ENCODE measurements at regions not wholly inside any gene's neighbourhood (a gene's known extent, or its start where the extent isn't known, plus 50 kb on each side); places are given as distances from the start of the nearest gene placed in this dataset.

- DNase-seq (ENCODE audit: low spot score): no peak
Measured at GRCh38 chr5:132130918-132131715, 57.5 kb downstream of the CSF2 start.

DNA sequence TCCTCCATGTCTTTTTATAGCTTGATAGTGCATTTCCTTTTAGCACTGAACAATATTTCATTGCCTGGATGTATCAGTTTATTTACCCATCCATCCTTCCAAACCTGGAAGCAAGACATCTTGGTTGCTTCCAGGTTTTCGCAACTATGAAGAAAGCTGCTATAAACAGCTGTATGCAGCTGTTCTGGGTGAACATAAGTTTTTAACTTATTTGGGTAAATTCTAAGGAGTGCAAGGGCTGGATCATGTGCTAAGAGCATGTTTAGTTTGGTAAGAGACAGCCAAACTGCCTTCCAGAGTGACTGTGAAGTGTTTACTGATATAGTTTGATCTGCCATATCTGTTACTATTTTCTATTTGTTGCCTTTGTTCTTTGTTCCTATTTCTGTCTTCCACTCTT, 58.5 kb downstream of the CSF2 start:
- no peak for DNase-seq (ENCODE audit: low spot score)

GRCh38 chr5:132134384-132134783, 60.8 kb downstream of the CSF2 start:
- DNase-seq (ENCODE audit: low spot score): no peak

DNA sequence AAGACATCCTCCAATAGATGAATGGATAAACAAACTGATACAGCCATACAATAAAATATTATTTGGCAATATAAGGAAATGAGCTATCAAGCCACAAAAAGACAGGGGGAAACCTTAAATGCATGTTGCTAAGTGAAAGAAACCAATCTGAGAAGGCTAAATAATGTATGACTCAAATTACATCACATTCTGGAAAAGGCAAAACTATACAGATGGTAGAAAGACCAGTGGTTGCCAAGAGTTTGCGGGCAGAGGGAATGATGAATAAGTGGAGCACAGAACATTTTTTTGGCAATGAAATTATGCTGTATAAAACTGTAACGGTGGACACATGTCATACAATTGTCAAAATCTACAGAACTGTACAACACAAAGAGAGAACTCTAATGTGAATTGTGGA, 63.3 kb downstream of the CSF2 start:
- peak; percentile 37 for DNase-seq (ENCODE audit: low spot score)

DNA sequence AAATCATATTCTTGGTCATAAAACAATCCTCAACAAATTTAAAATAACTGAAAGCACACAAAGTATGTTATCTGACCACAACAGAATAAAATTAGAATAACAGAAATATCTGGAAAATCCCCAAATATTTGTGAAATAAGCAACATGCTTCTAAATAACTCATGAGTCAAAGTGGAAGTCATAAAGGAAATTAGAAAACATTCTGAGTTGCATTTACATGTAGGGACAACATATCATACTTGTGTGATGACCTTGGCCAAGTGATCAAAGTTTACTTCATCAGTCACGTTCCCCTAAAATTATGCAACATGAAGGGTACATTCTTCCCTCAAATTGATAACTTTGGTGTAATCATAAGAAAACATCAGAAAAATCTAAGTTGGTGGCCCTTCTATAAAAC, 64.7 kb downstream of the CSF2 start:
- no peak for DNase-seq (ENCODE audit: low spot score)
